Peyer's patch (tissue), 4 donors: ENCODE measurements at regions not wholly inside any gene's neighbourhood (a gene's known extent, or its start where the extent isn't known, plus 50 kb on each side); places are given as distances from the start of the nearest gene placed in this dataset.
A peak's percentile ranks its signal among the peaks of the same experiment; 100 is the strongest.

ENCODE experiments used
- CTCF ChIP-seq, 6 experiments: fragments of 450-650 bp in 4 of 6; fragments of 200-600 bp in 2 of 6; sonication (generic) in 1 of 6; IDR thresholded peaks; one replicate each; pipeline ENCODE4 v1.5.1; 2017 to 2019; ENCODE audit warnings: antibody characterized with exemption in 6 of 6, mild to moderate bottlenecking in 3 of 6, moderate library complexity in 1 of 6
- POLR2A ChIP-seq, 2 donors: fragments of 450-650 bp; IDR thresholded peaks; one replicate each; pipeline ENCODE4 v1.5.1; 2017; ENCODE audit warnings: antibody characterized with exemption in 2 of 2, mild to moderate bottlenecking in 2 of 2, moderate library complexity in 2 of 2

DNA sequence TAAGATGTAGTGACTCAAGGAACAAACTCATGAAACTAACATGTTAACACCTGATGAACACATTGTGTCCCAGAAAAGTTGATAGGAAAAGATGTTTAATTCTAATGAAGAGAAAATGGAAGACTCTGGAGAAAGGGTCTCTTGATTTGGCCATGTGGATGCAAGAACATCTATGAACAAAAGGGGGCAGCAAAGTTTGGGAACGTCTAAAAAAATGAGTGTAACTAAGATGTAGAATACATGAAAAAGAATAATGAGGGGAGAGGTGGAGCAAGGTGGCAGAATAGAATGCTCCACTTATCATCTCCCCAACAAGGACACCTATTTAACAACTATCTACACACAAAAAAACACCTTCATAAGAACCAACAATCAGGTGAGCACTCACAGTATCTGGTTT, 805.1 kb downstream of the TNS3 start:
- TF ChIP-seq POLR2A (IDR thresholded peaks at IDR 0.05): no peak
- TF ChIP-seq CTCF (IDR thresholded peaks at IDR 0.05): peak in 1 of 6 experiments; percentile 14
